ENCODE measurements at regions not wholly inside any gene's neighbourhood (a gene's known extent, or its start where the extent isn't known, plus 50 kb on each side); places are given as distances from the start of the nearest gene placed in this dataset.

DNA sequence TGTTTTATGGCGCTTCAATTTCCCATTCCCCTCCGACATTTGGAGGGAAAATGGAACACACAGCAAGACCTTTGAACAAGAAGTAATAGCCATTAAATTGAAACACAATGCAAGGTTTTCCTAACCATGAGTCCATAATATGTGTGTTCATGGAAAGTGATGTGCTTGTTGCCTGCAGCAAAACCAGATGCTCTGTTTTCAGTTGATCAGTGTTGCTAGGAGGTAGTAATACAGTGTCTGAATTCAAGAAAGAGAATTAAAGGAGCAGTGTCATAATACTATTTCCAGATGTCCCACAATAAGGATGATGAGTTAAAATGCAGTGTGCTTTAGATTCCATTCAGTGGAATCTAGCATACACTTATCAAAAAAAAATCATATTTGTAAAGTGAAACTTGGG is 637.4 kb upstream of the API5 start:
- TF ChIP-seq, protein P1, sequence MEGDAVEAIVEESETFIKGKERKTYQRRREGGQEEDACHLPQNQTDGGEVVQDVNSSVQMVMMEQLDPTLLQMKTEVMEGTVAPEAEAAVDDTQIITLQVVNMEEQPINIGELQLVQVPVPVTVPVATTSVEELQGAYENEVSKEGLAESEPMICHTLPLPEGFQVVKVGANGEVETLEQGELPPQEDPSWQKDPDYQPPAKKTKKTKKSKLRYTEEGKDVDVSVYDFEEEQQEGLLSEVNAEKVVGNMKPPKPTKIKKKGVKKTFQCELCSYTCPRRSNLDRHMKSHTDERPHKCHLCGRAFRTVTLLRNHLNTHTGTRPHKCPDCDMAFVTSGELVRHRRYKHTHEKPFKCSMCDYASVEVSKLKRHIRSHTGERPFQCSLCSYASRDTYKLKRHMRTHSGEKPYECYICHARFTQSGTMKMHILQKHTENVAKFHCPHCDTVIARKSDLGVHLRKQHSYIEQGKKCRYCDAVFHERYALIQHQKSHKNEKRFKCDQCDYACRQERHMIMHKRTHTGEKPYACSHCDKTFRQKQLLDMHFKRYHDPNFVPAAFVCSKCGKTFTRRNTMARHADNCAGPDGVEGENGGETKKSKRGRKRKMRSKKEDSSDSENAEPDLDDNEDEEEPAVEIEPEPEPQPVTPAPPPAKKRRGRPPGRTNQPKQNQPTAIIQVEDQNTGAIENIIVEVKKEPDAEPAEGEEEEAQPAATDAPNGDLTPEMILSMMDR (IDR thresholded peaks at IDR 0.05): no peak
- TF ChIP-seq POLR2A (IDR thresholded peaks at IDR 0.05): no peak

All from uterus (tissue), 2 donors.